ENCODE measurements at regions not wholly inside any gene's neighbourhood (a gene's known extent, or its start where the extent isn't known, plus 50 kb on each side); places are given as distances from the start of the nearest gene placed in this dataset.

DNA sequence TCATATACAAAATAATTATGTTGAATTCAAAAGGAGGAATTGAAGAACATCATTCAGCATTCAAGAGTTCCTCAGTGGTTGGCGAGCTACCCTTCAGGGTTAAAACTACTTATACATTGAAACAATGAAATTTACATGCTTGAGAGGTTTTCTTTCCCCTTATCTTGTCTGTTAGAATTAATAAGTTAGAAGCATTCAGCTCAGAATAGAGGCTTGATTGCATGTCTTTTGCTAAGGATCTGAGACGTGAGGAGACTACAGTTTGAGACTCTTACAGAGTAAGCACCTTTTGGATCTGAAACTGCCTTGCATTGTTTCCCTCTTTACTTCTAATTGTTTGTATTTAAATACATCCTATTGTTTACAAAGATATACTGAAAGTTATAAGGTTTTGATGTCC lies 157.6 kb downstream of the NSUN3 start:
- H3K9ac ChIP-seq (ENCODE audit: low read length), result no peak overlapping the region
- H3K4me1 ChIP-seq (ENCODE audit: insufficient read depth, low read length), result peaks cover 8% of the 10 kb centered on the region
- H2AFZ ChIP-seq (ENCODE audit: low read depth, low read length), result no peak overlapping the region
- no peak overlapping the region for H3K27ac Mint-ChIP-seq (ENCODE audit: unreplicated experiment)
- peaks cover 12% of the 10 kb centered on the region for H3K4me1 Mint-ChIP-seq (ENCODE audit: low read depth, unreplicated experiment)
- H3K36me3 ChIP-seq (ENCODE audit: insufficient read depth, low read length), result no peaks in the 10 kb centered on the region
- no peaks in the 10 kb centered on the region for H4K20me1 ChIP-seq (ENCODE audit: insufficient read depth, low read length)
- no peaks in the 10 kb centered on the region for H3K36me3 Mint-ChIP-seq (ENCODE audit: low read depth, unreplicated experiment)
- H3K4me2 ChIP-seq (ENCODE audit: low read length), result no peak overlapping the region
- peaks cover 2% of the 10 kb centered on the region for H3K9me3 Mint-ChIP-seq (ENCODE audit: unreplicated experiment)
- no peak overlapping the region for H3K4me3 ChIP-seq (ENCODE audit: insufficient read depth, low read depth, low read length)
- no peaks in the 10 kb centered on the region for H3K27me3 ChIP-seq (ENCODE audit: insufficient read depth, low read length)
- no peaks in the 10 kb centered on the region for H3K27me3 Mint-ChIP-seq (ENCODE audit: low read depth, unreplicated experiment)
- H3K27ac ChIP-seq (ENCODE audit: low read depth, low read length), result no peak overlapping the region
- DNase-seq (ENCODE audit: low read depth) (no peak), FAIRE-seq (no peak)
- no peaks in the 10 kb centered on the region for H3K9me3 ChIP-seq (ENCODE audit: insufficient read depth, low read depth, low read length)
- TF ChIP-seq, protein P1, sequence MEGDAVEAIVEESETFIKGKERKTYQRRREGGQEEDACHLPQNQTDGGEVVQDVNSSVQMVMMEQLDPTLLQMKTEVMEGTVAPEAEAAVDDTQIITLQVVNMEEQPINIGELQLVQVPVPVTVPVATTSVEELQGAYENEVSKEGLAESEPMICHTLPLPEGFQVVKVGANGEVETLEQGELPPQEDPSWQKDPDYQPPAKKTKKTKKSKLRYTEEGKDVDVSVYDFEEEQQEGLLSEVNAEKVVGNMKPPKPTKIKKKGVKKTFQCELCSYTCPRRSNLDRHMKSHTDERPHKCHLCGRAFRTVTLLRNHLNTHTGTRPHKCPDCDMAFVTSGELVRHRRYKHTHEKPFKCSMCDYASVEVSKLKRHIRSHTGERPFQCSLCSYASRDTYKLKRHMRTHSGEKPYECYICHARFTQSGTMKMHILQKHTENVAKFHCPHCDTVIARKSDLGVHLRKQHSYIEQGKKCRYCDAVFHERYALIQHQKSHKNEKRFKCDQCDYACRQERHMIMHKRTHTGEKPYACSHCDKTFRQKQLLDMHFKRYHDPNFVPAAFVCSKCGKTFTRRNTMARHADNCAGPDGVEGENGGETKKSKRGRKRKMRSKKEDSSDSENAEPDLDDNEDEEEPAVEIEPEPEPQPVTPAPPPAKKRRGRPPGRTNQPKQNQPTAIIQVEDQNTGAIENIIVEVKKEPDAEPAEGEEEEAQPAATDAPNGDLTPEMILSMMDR (IDR thresholded peaks at IDR 0.05; ENCODE audit: insufficient read depth, low read depth, low read length), result no peak
- TF ChIP-seq EZH2 (IDR thresholded peaks at IDR 0.05; ENCODE audit: insufficient read depth, low read length), result no peak
- no peaks in the 10 kb centered on the region for H3K79me2 ChIP-seq (ENCODE audit: insufficient read depth, low read length)
- H3K4me3 Mint-ChIP-seq (ENCODE audit: unreplicated experiment), result no peak overlapping the region

DNA sequence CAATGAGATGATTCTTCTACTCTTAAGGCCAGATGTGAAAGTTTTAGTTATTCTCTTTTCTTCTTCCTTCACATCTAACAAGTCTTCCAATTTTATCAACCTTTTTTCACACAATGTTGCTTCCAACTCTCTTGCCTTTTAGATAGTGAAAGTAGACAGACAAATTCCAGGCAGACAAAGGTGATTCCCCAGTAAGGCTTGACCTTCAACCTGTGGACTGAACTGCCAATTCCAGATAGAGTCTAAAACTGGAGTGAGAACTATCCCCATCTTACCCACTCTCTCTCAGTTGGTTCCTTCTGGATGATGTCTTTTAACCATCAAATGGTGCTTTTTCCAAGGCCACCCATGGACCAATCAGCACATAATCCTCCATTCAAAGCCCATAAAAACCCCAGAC lies 159.0 kb downstream of the NSUN3 start:
- Mint-ChIP-seq H3K4me1 (ENCODE audit: low read depth, unreplicated experiment) (peaks cover 24% of the 10 kb centered on the region), H3K36me3 (ENCODE audit: low read depth, unreplicated experiment) (no peaks in the 10 kb centered on the region), H3K9me3 (ENCODE audit: unreplicated experiment) (peaks cover 2% of the 10 kb centered on the region), H3K27ac (ENCODE audit: unreplicated experiment) (no peak overlapping the region), H3K27me3 (ENCODE audit: low read depth, unreplicated experiment) (no peaks in the 10 kb centered on the region), H3K4me3 (ENCODE audit: unreplicated experiment) (no peak overlapping the region)
- Histone ChIP-seq H3K27ac (ENCODE audit: low read depth, low read length) (no peak overlapping the region), H2AFZ (ENCODE audit: low read depth, low read length) (no peak overlapping the region), H3K9ac (ENCODE audit: low read length) (no peak overlapping the region), H3K4me2 (ENCODE audit: low read length) (no peak overlapping the region), H3K27me3 (ENCODE audit: insufficient read depth, low read length) (no peaks in the 10 kb centered on the region), H3K9me3 (ENCODE audit: insufficient read depth, low read depth, low read length) (no peaks in the 10 kb centered on the region), H4K20me1 (ENCODE audit: insufficient read depth, low read length) (no peaks in the 10 kb centered on the region), H3K36me3 (ENCODE audit: insufficient read depth, low read length) (no peaks in the 10 kb centered on the region), H3K4me1 (ENCODE audit: insufficient read depth, low read length) (peaks cover 19% of the 10 kb centered on the region), H3K79me2 (ENCODE audit: insufficient read depth, low read length) (no peaks in the 10 kb centered on the region), H3K4me3 (ENCODE audit: insufficient read depth, low read depth, low read length) (no peak overlapping the region)
- TF ChIP-seq, protein P1 (IDR thresholded peaks at IDR 0.05; ENCODE audit: insufficient read depth, low read depth, low read length), result no peak
- no peak for TF ChIP-seq EZH2 (IDR thresholded peaks at IDR 0.05; ENCODE audit: insufficient read depth, low read length)
- DNase-seq (ENCODE audit: low read depth), result no peak
- FAIRE-seq, result no peak

DNA sequence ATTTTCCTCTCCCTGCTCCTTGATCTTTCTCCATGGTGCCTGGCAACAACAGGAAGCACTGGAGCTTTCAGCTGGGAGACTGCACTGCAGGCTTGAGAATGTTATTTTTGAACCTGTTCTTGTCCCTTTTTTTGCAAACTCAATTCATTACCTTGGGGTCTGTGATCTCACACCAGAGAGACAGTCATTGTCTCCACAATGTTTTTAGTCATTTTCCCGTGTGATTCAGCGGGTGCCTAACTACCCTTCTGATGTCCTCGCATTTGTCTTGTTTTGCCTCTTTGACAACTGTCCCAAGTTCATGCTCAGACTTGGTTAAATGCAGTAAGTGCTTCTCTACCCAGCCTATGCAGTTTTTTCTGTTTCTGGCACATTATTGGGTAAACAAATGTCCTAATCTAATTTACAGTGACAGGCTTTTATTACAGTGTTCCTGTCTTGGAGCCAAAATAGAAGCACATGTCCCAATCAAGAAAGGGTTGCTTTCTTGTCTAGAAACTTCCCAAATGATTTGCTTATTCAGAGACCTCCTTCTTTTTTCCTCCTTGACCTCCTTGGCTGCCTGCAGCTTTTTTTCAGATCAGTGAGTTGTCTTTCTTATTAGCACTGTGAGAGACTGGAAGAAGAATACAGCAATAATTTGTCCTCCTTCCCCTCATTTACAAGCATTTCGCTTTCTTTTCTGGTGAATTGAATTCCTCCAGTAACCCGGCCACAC lies 162.4 kb downstream of the NSUN3 start:
- Histone ChIP-seq H3K4me3 (ENCODE audit: insufficient read depth, low read depth, low read length) (peak overlapping the region; percentile 28), H3K4me1 (ENCODE audit: insufficient read depth, low read length) (peaks cover 19% of the 10 kb centered on the region), H3K36me3 (ENCODE audit: insufficient read depth, low read length) (no peaks in the 10 kb centered on the region), H4K20me1 (ENCODE audit: insufficient read depth, low read length) (no peaks in the 10 kb centered on the region), H3K9me3 (ENCODE audit: insufficient read depth, low read depth, low read length) (no peaks in the 10 kb centered on the region), H3K9ac (ENCODE audit: low read length) (peak overlapping the region; percentile 84), H3K27me3 (ENCODE audit: insufficient read depth, low read length) (no peaks in the 10 kb centered on the region), H2AFZ (ENCODE audit: low read depth, low read length) (peak overlapping the region; percentile 39), H3K79me2 (ENCODE audit: insufficient read depth, low read length) (no peaks in the 10 kb centered on the region), H3K4me2 (ENCODE audit: low read length) (peak overlapping the region; percentile 83), H3K27ac (ENCODE audit: low read depth, low read length) (peak overlapping the region; percentile 94)
- FAIRE-seq, result peak; percentile 75
- Mint-ChIP-seq H3K36me3 (ENCODE audit: low read depth, unreplicated experiment) (no peaks in the 10 kb centered on the region), H3K27ac (ENCODE audit: unreplicated experiment) (peak overlapping the region; percentile 92), H3K4me3 (ENCODE audit: unreplicated experiment) (no peak overlapping the region), H3K4me1 (ENCODE audit: low read depth, unreplicated experiment) (peaks cover 26% of the 10 kb centered on the region), H3K9me3 (ENCODE audit: unreplicated experiment) (peaks cover 2% of the 10 kb centered on the region), H3K27me3 (ENCODE audit: low read depth, unreplicated experiment) (no peaks in the 10 kb centered on the region)
- peak; percentile 51 for DNase-seq (ENCODE audit: low read depth)
- TF ChIP-seq, protein P1 (IDR thresholded peaks at IDR 0.05; ENCODE audit: insufficient read depth, low read depth, low read length), result no peak
- no peak for TF ChIP-seq EZH2 (IDR thresholded peaks at IDR 0.05; ENCODE audit: insufficient read depth, low read length)

All from astrocyte (in vitro differentiated cells and primary cell).